NCI-H748 (cell line): ENCODE measurements at regions not wholly inside any gene's neighbourhood (a gene's known extent, or its start where the extent isn't known, plus 50 kb on each side); places are given as distances from the start of the nearest gene placed in this dataset.
"Not testable (repeated sequence)": the region's sequence is repeated elsewhere in the genome, so short reads cannot be mapped to it uniquely, and the experiment has no call there.

ENCODE experiments used
- DNase-seq: peaks from one replicate; lab custom pipeline; 2025; ENCODE audit not compliant: unreplicated experiment; lab: John Stamatoyannopoulos, UW

DNA sequence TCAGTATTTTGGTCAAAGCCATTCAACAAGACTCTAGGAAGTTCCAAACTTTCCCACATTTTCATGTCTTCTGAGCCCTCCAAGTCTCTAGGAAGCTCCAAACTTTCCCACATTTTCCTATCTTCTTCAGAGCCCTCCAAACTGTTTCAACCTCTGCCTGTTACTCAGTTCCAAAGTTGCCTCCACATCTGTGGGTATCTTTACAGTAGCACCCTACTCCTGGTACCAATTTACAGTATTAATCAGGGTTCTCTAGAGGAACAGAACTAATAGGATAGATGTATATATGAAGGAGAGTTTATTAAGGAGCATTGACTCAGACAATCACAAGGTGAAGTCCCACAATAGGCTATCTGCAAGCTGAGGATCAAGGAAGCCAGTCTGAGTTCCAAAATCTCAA lies 296.0 kb upstream of the CCL2 start:
- DNase-seq = not testable (repeated sequence)

DNA sequence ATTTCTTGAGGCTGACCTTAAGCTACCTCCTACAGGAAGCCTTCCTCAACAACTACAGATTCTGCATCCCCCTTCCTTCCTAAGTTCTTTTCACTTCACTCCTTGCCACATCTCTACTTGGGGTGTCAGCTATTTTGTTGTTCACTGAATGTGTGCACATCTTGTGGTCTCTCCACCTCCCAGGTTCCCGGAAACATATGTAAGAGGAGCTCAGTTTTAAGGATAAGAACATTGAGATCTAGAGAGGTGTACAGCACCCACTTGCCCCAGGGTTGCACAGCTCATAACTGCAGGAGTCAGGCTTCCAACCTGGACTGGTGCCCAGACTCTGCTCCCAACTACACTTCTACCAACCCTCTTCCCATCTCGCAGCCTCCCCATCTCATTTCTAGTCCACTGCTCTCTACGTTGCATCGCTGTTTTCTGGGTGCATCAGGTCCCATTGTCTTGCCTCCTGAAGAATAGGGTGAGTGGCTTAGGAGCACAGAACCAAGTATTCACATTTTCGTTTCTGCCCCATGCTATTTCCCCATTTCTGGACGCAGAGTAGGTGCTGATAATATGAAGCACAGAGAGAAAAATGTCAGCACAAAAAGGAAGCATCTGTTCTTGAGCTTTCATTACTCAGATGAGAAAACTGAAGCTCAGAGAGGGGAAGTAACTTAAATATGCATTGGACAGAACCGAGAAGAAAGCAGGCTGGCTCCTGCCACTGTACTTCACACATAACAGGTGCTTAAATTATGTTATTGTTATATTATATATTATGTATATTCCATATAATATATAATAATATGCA lies 292.0 kb upstream of the CCL2 start:
- no peak for DNase-seq

DNA sequence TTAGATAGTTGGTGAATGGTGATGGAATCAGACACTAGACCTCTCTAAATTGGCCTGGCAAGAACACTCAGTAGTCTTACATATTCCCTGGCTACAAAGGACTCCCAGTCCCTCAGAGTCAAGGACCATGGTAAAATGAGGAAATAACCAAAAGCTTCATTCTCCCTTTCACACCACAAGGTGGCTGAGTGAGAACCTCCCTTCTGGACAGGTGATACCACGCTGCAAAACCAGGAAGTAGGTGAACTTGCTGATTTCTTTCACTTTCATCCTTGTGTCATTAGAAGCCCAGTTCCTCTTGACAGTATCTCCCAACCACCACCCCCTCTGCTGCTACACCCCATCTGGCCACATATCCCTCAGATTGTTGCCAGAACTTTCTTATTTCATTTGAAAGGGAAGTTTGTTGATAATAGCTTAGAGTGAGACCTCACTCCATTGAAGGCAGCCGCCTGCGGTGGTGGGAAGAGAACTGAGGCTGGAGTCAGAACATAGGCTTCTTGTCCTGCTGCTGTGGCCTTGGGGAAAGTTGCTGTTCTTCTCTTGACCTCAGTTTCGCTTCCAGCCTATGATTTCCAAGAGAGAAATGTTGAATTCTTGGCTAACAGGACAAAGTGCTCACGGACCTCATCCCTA lies 290.6 kb upstream of the CCL2 start:
- peak; percentile 7 for DNase-seq

DNA sequence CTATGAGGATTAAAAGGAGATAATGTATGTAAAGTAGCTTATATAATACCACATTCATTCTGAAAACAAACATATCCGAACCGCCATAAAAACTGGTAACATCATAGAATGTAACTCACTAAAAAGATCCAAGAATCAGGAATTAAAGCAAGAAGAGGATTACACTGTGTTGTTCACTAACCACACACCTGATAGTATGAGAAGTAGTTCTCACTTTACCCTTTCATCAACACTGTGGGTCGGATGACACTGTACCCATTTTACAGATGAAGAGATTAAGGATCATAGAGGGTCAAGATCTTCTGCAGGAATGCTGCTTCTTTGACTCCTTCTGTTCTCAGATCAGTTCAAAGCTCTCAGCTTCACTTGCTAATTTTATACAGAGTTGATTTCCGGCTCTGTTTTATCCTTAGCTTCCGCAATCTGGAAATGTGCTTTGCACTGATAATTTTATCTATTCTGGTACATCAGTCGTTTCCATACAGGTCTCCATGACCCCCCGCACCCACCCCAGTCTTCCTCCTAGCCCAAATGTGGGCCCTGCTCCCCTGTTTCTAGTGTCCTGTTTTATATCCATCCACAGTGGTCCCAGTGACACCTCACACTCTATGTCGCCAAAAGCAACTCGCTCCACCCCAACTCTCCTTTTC lies 288.6 kb upstream of the CCL2 start:
- DNase-seq = no peak

DNA sequence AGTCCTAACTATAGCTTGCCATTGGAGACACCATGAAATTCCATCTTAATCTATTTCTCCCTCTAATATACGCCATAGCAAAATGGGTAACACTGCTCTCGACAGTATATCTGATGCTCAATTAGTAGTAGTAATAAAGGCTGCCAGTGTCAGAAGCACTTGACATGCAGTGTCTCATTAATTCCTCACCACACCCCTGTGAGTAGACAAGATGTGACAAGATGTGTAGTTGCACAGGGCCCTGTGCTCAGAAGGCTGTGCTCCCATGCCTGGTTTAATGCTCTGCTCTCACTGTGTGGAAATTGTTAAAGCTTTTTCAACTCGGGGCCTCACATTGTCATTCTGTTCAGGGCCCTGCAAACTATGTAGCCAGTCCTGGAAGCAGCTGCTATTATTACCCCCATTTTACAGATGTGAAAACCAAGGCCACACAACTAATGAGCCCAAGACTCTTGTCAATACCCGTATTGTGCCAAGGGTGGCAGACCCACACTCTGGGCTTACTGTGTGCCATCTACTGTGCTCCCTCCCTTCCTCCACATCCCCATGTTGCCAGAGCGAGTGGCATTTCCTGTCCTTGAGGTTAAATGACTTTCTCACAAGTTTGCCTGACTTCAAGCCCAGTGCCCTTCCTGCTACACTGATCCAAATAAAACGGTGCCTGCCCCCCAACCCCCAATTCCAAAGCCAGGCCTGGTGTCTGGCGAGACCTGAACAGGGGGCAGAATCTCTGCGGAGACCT lies 287.3 kb upstream of the CCL2 start:
- DNase-seq = no peak

DNA sequence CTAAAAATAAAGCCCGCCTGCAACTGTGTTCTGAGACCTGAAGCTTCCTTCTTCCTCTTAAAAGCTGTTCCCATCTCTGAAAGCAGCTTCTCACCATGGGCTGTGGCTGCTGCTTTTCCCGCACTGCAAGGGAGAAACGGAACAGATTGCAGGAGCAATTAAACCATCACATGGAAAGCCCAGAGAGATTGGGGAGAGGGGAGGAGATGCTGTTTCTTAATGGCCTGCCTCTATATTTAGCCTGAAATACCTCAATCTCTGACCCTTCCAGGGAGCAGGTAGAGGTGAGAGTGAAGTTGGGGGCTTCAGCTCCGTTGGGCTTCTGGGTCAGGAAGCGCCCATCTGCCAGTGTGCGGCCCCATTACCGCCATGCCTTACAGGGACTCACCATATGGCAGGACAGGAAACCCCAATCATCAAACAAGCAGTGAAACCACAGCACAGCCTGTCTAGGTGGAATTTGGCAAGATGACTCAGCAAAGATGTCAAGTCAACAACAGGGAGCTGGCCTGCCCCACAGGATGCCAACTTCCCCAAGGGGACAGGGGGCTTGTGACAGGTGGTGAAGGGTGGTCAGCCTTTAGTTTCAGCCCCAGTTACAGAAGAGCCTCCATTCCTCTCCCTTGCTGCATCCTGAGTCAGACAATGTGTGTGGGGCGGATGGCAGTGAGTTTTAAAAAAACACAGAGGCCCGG lies 286.6 kb upstream of the CCL2 start:
- no peak for DNase-seq

DNA sequence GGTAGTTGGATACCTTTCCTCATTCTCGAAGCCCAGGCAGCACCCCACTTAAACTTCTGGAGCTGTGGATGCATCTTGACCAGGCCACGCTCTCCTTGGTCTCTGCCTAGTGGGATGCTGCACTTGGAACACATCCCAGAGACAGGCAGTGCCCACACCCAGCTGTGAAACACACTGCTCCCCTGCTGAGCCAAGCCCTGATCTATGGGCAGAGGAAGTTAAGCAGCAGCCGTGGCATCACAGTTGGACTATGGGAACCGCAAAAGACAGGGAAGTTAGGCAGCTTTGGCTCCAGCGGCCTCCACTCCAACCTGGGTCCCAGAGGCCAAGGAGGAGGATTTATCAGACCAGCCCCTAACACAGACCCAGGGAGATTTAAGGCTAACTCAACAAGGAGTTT lies 284.8 kb upstream of the CCL2 start:
- DNase-seq = no peak

DNA sequence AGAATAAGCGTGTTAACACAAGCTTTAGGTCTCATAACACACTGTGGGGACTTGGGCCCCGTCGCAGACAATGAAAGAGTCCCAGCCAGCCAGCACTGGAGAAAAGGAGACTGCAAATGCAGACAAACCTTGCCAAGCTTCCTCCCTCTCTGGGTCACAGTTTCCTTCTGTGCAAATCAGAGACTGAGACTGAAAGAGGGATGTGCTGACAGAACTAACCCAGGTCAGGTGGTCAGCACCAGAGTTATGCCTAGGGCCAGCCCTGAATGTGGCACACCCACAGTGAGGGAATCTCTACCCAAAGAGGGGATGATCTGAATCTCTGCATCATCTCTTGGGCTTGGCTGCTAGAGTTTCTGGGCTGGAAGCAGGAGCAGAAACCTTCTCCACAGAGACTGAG lies 282.3 kb upstream of the CCL2 start:
- DNase-seq = no peak

DNA sequence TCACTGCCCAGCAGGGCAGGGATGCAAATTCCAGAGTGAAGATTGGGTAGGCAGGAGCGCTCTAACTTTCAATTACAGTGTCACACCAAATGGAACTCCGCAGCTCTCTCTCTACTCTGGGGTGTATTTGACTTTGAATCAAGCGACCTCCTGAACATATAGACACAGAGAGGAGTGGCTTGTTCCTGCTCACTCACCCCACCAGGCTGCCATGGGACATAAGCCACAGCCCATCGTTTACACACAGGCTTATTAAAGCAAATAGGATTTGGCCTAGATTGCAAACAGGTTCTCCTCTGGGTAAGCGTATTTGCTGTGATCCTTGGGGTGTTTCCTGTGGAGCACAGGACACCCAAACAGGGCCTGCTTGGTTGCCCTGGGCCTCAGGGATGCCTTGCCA lies 281.6 kb upstream of the CCL2 start:
- no peak for DNase-seq

DNA sequence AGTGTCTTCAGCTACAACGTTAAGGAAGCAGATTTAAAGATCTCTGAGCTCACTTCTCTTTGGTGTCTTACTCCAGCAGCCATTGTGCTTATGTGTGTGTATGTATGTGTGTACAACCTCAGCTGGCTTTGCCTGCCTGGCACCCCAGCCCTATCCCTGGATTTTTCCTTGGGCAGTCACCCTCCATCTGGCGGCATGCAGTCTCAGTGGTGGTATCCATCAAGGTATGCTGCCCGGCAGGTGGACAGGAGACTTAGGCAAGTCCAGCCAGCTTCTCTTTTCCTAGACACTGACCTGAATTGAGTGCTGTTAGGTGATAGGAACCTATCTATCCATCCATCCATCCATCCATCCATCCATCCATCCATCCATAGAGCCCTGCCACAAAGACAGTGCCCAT lies 280.8 kb upstream of the CCL2 start:
- no peak for DNase-seq

DNA sequence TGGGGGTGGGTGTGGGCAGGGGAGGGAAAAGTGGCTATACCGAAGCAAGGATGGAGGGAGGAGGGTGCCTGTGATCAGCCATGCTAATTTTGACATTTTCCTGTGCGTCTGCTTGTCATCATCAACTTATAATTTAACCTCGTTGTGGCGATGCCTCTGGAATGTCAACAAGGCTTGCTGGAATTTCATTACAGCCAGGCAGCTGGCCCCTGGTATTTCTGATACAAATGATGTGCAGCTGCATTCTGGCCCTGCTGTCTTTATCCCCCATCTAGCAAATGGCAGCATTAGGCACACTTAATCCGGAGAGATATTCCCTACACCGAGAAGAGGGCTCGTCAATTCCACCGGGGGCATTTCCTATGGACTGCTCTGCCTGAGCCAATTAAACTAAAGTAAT lies 278.3 kb upstream of the CCL2 start:
- peak; percentile 41 for DNase-seq

DNA sequence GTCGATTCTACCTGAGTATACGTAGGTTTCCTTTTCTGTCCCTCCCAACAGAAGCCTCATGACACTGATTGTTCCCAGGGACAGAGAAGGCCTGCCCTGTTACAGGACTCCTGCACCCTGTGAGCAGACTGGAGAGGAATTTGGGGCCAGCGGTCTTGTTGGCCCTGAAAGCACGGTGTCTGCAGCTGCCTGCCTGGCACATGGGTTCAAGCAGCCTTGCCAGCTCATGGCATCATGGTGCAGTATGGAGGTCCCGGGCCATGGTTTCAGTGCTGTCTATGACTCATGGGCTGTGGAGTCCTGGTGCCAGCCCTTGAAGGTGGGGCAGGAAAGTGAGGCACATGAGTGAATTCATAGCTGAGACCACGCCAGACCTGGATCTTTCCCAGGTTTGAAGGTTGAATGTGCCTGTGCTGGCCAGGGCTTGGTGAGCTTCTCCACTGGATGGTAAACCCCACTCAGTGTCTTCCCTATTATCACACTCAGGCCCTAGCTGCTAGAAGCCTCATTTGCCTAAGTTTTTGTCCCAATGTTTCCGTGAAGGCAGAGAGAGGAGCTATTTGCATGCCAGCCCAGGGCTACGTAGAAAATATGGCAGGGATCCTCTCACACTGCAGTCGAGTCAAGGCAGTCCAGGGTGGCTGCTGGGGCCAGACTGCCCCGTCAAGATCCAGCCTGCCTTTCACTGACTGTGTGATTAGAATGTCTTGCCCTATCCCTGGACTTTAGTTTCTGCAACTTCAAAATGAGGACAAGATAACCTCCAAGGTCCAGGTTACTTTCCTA lies 277.2 kb upstream of the CCL2 start:
- no peak for DNase-seq

DNA sequence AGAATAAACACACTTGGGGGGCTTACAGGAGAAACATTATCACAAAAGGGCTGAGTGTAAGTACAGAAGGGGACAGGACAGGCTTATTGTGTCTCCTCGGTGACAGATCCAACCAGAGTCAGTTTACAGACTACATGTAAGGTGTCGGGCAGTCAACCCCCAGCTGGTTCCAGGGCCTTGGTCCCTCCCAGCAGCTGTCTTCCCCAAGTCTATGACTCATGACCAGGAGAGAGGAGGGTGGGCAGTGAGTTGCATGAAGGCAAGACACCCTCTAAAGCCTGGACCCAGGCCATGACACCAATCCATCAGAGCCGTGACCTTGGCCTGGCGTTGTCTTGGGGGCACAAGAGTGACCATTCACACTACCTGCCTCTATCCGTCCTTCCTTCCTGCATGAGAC lies 276.2 kb upstream of the CCL2 start:
- no peak for DNase-seq

DNA sequence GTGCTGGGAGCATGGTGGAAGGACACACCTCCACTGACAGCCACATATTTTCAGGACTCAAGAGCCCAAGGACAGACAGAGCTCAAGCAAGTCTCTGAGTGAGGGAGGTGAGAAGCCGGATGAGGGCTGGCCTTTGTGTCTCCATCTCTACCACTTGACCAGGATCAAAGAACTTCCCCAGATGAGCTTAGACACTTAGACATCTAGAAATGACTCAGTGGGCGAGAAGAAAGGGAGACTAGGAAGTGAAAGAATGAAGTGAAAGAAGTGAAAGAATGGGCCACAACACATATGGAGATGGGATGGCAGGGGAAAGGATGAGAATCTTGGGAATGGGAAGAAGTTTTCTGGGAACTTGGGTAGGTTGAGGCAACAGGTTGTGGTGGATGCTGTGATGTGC lies 274.9 kb upstream of the CCL2 start:
- DNase-seq = no peak

DNA sequence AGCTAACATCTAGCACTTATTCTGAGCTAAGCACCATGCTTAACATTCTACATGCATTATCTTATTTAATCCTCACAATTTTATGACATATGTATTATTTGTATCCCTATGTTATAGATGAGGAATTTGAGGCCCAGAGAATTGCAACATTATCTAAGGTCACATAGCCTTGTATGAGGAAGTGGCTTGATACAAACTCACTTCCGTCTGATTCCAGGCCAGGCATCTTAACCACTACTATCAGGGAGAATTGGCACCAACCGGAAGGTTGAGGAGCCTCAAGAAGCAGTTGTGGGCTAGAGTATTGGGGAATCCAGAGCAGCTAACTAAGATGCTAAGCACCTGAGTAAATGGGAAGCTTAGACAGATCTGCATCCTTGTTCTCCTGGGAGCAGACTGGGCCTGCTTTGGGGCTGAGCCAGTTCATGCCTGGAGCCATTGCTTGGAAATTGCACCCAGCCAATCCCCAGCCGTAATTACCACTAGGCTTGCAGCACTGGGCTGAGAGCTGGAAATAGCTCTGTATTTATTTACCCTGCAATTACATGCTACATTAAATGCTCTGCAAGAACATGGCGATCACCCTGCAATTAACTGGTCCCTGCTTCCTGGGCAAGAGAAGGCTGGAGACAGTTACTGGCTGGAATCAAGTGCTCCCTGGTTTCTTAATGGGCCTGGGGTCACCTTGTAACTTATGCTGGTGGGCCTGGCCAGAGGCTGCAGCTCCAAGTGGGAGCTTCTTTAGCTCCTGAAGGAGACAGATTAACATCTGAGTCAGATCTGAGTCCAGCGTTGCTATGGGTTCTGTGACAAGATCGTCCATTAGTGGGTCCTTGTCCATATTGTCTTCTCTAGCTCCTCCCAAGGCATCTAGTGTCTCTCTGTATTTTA lies 273.1 kb upstream of the CCL2 start:
- DNase-seq = peak; percentile 95

DNA sequence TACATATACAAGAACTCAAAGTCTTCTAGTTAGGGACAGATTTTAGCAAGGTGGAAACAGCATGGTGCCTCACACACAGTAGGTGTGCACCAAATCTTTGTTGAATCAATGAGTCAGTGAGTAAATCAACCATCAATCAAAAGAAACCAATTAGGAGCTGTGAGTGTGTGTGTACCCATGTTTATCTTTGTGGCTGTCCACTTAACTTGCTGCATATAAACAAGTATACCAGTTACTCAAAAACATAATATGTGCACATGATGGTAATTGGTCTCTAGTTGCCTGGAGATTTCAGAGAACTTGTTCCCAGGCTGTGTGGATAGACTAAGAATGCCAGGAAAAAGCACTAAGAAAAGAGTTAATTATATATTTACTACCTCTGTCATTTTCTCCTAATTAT lies 272.2 kb upstream of the CCL2 start:
- peak; percentile 45 for DNase-seq

DNA sequence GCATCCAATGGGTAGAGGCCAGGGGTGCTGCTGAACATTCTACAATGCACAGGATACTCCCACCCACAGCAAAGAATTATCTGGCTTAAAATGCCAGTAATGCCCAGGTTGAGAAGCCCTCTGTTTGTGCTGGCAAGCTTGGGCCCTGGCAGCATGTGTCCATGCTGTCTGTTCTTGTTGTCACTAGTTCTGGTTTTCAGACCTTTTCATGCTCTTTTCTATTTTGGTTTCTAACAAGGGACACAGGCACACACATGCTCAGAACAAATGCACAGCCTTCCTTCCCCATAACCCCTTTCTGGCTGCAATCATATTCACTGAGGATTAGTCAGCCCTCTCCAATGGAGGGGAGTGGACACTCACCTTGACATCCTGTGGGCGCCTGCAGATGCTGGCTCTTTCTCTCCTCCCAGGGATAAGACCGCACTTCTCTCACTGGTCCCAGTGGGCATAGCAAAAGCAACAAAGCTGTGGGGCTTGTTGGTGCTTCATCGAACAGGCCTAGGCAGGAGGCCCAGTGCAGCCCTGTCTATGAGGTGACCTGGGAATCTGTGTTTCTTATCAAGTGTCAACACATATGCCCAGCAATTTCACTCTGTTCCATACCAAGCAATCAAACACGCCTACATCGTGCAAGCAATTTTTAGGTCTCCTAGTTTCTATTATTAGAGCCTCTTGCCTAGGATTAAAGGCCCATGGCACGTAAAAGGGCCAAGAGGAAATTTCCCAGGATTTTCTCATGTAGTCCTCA lies 271.1 kb upstream of the CCL2 start:
- no peak for DNase-seq

DNA sequence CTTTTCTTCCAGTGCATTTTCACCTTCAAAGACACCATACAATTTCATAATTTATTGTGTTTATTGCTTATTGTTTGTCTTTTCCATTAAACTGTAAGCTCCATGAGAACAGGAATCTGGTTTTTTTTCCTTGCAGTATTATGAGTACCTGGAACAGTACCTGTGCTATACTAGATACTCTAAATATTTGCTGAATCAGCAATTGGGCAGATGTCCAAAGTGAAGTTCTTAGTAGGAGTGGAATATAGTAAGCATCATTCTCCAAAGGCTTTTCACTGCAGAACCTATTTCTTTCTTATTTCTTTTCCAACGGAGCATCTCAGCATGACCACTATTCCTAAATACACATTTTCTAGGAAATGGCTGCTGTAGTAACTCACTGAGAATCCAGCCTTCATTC lies 269.0 kb upstream of the CCL2 start:
- DNase-seq = no peak

DNA sequence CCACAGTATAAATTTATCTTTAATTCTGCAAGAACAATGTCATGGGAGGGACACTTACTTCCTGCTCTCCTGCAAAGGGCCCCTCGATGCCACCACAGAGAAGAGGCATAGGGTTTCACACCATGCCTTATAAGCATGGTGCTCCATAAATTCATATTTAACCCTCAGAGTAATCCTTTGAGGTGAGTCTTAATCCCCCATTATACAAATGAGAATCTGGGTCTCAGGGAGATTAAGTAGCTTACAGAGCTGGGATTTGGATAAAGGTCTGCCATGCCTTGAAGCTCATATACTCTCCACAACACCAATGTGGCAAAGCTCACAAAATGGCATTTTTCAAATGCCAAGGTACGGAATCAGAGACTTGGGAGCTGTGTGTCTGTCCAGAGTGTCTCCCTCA lies 268.5 kb upstream of the CCL2 start:
- no peak for DNase-seq
